NCI-H2227 (cell line): ENCODE measurements at regions not wholly inside any gene's neighbourhood (a gene's known extent, or its start where the extent isn't known, plus 50 kb on each side); places are given as distances from the start of the nearest gene placed in this dataset.
A peak's percentile ranks its signal among the peaks of the same experiment; 100 is the strongest.

Experiments
- DNase-seq: peaks from one replicate; lab custom pipeline; 2025; ENCODE audit not compliant: unreplicated experiment; lab: John Stamatoyannopoulos, UW

DNA sequence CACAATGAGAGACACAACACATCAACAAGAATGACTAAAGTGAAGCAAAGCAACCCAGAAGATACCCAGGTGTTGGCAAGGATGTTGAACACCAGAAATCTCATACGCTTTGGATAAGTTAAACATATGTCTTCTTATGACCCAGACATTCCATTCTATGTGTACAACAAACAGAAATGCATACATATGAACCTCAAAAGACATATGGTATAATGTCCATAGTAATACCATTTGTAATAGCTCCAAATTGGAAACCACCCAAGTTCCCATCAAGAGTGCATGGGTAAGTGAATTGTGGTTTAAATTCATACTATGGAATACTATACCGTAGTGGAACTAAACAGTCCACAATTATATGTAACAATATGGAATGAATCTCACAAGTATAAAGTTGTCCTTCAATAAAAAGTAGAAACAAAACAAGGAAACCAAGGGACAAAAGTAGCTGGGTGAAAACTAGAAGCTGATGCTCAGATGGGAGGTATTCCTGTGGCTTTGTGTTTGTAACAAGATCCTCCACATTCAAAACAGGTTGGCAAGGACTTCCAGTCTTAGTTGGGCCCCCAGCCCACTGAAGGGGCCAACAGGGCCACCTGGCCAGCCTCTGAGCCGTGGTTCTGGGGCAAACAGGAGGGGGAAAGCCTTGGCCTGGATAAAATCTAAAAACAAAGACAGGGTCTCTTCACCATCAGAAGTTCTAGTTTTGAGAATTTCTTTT, 171.8 kb upstream of the PITX1 start:
- no peak for DNase-seq

DNA sequence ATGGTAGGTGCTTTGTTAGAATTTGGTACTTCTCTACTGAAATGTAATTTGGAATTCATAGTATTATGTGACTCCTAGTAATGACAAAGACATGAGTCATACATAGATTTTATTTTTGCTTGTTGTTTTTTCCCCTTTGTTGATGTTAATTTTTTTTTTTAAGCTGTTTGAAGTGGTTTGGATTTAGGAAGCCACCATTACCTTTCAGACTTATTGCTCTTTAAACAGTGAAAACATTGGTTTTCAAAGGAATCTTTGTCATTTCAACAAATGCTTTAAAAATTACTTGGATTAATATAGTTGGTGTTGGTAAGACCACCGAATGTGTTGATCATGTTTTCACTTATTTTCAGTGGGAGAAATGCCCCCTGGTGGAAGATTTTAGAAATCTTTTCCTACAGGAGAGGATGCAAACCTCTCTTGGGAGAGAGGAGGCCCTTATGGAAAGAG, 170.1 kb upstream of the PITX1 start:
- peak; percentile 27 for DNase-seq

DNA sequence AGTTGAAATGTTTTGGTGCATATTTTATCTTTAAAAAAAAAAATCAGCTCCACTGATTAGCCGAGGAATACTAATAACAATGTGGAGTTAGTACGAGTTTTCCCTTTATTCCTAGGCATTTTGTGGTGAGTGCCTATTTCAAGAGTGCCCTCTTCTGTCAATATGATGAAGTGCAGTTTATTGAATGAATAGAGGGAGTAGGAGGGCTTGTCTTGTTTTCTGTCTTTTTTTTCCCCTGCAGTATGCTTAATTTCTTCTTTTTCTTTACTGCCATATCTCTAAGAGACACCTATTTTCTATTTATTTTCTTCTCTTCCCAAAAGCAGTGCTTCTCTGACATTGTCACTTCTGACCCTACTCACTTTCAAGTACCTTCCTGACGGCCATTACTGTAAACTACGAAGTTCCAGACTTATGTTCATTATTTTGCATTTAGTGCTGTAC, 169.6 kb upstream of the PITX1 start:
- DNase-seq, result no peak

DNA sequence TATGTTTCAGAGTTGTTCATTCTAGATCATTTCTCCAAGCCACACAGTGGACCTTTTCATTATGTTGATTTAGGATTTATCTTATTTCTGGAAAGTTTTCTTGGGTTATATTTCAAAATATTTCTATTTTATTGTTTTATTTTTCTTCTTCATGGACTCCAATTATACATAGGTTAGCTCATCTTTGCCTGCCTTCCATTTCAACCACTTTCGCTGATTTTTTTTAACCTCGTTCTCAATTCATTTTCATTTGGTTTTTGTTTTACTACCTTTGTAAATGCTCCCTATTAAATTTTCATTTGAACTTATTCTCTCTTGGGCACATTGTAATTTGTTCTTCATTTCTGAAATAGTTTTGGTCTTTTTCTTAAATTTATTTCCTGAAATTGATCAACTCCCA, 169.0 kb upstream of the PITX1 start:
- no peak for DNase-seq

DNA sequence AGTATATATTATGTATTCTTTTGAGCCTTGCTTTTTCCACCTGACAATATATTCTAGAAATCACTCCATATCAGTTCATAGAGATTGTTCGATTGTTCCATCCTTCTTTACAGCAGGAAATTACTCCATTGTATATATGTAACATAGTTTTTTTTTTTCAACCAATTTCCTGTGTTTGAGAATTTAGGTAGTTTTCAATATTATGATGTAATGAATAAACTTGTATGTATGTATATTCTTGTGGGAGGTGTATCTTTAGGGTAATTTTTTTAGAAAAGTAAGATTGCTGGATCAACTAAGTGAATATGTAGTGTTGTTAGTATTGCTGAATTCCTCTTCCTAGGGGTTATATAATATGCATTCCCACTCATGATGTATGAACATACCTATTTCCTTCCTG, 165.9 kb upstream of the PITX1 start:
- no peak for DNase-seq

DNA sequence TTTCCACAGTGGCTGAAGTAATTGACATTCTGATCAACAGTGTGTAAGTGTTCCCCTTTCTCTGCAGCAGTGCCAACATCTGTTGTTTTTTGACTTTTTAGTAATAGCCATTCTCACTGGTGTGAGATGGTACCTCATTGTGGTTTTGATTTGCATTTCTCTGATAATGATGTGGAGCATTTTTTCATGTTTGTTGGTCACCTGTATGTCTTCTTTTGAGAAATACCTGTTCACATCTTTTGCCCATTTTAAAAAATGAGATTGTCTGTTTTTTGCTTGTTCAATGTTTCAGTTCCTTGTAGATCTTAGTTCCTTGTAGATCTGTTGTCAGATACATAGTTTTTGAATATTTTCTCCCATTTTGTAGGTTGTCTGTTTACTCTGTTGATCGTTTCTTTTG, 162.5 kb upstream of the PITX1 start:
- no peak for DNase-seq

DNA sequence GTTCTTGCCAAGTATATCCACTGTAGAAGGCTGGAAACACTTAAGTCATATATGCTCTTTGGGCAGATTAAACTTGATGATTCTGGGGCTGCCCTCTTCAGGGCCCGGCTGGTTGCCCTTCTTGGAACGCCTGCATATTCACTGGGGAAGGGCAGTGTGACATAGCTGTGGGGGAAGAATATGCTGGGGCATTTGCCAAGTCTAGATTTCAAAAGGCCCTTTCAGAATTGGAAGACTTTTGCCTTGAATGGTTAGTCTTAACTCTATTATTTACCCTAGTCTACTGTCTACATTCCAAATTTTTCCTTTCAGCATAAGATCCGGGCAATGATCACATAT, 161.2 kb upstream of the PITX1 start:
- DNase-seq, result no peak

DNA sequence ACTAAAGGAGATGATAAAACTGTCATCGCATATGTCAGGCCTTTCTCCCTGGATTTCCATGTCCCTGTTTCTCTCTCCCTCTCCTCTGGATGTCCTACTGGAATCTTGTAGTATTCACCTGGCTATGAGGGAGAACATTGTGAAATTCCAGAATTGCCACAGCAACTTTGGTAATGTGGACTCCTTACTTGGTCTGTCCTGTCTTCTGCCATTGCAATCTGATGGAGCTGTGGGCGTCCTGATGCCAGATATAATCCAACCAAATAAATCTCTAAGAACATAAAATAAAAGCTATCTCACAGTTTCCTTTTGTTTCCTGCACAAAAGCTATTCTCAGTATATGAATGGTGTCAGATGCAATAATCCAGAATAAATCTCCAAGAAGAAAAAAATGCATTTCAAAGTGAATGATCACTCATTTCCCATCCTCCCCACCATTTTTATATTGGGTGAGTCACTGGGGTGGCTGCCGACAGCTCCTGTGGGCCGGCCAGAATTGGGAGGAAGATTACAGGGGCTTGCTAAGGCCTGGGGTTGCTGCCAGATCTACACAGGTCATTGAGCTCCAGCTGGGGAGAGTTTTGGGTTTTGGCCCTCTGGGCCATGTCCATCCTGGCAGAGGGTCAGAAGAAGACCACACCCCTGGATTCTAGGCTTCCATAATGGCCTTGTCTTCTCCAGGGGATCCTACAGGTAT, 160.7 kb upstream of the PITX1 start:
- DNase-seq, result no peak

DNA sequence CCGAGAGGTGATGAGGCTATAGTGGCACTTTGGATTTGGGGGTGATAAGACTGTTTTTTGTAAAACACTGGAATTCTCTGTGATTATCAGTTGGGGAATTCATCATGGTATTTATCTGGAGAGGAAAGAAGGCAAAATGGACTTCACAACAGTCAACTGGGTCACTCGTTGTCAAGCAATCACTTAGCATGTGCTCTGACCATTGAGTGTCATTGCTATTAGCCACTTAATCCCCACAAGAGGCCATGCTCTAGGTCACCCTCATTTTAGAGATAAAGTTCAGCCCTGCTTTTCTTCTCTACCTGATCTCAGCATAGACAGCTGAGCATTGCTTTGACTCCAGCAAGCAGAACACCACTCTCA, 160.1 kb upstream of the PITX1 start:
- no peak for DNase-seq

DNA sequence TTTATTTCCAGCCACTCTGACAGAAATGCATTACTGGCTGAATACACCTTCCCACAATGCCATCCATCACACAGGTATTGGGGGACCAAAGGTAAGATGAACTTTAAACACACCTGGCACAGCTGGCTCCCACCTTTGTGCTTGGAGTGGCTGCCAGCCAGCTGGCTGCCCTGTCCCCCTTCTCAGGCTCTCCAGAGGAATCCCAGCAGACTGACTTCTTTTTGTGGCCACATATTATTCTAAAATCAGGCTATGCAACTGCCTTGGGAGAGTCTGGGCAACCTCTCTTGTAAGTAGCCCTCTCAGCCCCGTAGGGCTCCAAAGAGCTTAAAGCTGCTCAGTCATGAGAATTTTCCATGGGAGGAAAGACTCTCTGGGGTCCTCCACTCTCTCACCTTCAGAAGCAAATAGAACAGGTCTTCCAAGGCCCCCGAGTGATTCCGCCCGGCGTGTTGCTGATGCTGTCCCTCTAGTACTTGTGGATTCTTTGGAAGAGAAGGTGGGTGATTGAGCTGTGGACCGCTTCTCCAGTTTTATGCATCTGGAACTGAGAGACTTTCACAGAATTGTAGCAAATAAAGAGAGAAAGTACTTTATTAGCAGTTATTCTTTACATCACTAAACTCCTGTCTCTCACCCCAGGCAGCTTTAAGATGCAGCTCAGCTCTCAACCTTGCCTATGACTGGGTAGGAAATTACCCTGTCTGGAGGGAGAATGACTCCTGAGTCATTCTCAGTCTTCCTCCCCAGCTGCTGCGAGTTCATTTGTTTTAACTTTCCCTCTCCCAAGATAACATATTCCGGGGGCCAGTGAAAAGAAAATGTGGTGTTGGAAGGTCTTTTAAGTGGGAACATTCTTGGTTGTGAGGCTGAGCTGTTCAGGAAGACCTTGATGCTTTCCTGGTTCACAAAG, 159.4 kb upstream of the PITX1 start:
- DNase-seq, result no peak

DNA sequence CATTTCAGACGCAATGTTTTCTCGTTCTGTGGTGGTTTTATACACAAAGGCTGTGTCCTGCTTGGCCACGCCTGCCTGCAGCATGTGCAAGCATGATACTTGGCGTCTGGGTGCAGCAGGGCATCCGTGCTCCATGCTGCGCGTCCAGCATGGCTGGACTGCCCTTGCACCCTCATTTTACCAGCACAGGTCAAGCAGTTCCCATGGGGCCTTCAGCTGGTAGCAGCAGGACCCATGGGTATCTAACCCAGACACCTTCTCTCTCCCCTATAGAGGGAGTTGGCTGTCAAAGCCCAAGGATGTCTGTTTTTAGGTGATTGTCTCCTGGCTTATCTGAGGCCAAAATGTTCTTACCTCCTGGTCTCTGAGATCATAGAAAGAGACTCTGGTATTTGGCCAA, 158.3 kb upstream of the PITX1 start:
- no peak for DNase-seq

DNA sequence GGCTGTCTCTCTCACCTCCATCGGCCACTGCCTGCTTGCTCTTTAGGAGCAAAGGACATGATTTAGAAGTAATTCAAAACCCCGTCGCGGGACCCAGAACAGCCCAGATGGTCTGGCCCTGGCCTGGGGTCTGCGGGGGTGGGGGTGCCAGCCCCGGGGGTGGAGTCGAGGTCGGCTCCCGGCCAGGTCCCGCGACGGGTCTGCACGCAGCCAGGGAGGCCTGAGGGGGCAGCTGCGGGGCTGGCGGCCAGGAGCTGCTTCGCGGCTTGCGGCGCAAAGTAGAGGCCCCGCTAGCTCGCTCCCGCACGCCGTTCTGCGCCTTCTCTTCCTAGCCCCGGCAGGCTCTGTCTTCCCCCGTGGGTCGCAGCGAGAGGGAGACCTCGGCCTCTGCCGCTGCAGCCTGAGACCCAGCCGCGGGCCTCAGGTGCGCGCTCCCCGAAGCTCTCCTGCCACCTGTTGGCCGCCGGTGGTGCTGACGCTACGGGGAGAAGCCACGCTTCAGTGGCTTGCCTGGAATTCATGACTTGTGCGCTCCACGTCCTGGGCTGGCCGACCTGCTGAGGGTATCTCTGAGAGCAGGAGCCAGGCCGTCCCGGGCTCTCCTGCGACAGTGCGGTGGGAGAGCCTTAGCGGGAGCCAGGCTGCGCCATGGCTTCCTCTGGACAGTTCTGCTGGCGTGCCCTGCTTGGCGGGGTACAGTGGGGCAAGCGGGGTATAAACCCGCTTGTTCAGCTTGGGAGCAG, 157.2 kb upstream of the PITX1 start:
- DNase-seq, result peak; percentile 82

DNA sequence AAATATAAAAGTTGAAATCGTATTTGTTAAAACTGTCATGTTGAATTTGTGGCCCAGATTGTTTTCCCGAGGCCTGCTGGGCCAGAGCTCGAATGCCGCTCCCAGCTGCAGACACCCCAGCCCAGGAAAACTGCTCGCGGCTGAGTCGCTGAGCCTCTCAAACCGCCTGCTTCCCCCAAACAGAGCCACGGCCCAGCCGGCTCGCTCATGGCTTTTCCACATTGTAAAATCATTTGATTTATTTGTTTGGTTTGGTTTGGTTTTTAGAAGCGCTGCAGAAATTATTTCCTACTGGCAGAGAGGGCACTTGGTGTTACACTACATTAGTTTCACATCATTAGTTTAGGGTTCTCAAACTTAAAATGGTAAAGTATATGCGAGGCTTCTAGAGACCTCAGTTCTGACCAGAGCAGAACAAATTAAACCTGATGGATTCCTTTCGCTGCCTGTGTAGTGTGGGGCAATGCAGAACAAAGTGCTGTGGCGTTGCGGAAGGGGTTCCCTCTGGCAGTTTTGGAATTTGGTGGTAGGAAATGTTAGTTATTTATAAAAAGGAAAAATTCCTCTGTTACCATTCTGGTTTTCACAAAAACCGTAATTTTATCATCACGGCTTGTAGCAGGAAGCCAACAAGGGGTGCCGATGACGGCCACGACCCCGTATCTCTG, 156.5 kb upstream of the PITX1 start:
- DNase-seq, result no peak

DNA sequence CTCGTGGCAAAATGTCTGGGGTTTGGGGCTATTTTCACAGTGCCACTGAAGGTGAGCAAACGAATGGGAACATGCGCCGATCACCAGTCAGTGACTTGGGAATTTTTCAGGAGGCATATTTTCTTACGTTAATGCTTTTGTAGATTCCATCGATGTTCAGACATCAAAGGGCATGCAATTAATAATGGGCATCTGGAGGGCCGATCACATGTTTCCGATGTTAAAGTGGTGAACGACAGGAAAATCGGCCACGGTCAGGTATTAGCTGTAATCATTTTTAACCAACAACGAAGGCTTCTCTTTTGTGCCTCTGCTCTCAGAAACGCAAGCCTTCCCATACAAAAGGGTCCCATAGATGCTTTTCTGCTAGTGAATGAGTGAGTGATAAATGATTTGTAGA, 155.0 kb upstream of the PITX1 start:
- DNase-seq, result no peak

DNA sequence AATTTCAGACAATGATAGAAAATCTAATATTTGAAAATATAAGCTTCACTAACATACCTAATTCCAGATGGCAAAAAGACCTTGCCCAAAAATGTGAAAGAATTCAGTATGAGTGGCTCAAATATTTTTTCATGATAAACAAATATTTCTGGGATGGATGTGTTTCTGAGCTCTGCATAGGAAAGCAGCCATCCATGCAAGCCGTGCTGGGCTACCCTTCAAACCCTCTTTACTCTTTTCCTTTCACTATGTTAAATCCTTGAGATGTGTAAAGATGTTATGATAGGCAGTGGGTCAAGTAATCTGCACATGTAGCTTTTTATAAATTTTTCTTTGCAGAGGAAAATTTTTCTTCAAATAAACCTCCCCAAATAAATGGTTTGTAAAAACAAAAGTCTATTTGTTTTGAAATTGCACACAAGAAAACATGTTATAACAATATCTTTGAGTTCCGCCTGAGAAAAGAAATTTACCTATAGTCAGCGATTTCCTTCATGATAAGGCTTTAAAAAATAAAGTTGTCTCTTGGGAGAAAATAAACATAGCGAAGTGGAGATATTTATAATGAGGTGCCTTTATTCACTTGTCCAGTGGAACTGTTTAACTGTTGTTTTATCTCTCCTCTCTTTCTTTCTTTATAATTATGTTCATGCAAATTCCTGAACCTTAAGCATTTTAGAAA, 154.3 kb upstream of the PITX1 start:
- no peak for DNase-seq

DNA sequence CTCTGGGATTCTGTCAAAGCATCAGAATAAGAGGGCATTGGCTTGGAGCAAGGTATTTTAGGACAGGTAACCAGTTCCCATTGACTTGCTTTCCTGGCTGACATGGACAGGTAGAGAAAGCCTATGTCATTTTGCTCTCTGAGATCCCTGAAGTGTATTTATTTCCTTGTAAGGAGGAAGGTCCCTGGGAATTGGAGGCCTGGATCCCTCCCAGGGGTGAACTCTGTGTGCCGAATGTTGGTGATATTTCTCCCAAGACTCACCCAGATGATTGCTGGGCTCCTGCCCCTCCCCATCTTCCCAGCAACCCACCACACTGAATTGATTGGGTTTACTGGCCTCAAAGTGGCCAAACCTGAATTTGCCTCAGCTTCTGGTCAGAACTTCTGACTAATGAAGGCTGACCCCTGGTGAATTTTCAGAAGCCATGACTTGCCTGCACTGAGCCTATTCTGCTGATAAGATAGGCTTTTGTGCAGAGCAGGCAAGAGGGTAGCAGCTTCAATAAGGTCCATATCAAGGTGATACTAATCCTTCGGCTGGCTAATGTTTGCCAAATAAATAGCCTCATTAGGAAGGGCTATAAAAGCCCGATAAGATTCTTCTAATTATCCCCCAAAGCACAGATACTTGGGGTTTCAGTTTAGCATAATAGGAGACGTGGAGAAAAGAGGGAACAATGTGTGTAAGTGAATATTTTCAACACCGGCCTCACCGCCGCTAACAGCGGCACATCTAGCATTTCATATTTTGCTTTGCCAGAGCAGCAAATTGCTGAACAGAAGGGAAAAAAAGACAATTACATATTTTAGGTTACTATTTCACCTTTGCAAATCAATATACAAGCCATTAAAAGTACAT, 152.9 kb upstream of the PITX1 start:
- no peak for DNase-seq

DNA sequence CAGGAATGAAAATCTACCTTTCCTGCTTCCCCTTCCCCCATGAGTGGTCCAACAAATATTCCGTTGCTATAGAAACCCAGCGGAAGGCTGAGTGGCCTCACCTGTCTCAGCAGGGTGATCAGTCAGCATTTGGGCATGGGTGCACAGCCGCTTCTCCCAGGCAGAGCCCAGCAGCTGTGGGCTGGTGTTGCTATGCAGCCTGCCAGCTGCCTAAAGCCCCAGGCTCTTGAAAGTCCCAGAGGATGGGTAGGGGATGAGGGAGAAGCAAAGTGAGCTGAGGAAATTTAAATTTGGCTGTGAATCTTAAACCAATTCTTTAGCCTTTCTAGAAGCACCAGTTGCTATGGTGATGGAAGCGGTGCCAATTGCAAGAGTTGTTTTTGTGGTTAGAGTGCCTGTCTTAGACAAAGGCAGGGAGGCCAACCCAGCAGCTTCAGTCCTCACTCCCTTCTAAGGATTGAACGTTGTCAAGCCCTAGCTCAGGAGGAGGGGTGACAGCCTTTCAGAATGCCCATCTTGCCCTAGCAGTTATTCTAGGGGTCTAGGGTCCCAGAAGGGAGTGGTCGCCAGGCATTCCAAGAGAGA, 151.5 kb upstream of the PITX1 start:
- no peak for DNase-seq

DNA sequence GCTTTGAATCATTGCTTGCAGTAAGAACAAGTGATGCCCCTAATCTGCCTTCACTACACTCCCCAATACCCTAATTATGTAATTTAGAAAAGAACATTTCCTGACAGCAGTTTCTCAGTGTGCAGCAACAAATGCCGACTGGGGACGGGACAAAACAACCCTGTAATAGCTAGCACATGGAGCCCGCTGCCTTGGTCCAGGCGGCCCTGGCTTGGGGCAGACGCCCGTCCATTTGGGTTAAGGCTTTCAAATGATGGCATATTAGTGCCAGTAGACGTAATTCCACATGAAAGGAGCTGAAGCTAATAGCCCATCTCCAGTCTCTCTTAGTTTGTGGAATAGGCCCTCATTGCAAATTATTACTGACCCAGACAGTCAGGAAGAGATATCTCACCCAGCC, 150.6 kb upstream of the PITX1 start:
- no peak for DNase-seq

DNA sequence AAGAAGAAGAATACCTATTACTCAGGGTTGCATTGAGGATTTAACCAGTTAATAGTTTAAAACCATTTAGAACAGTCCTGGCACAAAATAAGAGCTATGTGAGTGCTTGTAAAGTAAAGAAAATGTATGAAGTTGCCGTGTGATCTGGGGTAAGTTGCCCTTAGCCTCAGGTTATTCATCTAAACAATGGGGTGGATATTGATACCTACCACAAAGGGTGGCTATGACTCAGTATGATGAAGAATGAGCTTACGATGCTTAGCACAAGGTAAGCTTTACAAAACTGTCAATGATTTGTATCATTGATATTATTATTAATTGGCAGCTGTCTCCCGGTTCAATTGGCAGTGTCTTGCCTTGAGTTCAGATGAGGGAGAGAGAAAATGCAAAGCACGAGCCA, 149.4 kb upstream of the PITX1 start:
- no peak for DNase-seq
